NCI-H748 (cell line): ENCODE measurements at regions not wholly inside any gene's neighbourhood (a gene's known extent, or its start where the extent isn't known, plus 50 kb on each side); places are given as distances from the start of the nearest gene placed in this dataset.

ENCODE experiments used
- DNase-seq: peaks from one replicate; lab custom pipeline; 2025; ENCODE audit not compliant: unreplicated experiment; lab: John Stamatoyannopoulos, UW

GRCh38 chr5:53361708-53362107, 118.7 kb upstream of the FST start:
- DNase-seq, result no peak

GRCh38 chr5:53362521-53362941, 117.9 kb upstream of the FST start:
- DNase-seq, result no peak

- no peak for DNase-seq
These were observed 116.4 kb upstream of the FST start for GRCh38 chr5:53364061-53364460.

- DNase-seq, result no peak
These were observed 114.2 kb upstream of the FST start for GRCh38 chr5:53366245-53366644.

GRCh38 chr5:53367727-53368126, 112.7 kb upstream of the FST start:
- no peak for DNase-seq

GRCh38 chr5:53368516-53368915, 111.9 kb upstream of the FST start:
- no peak for DNase-seq

- DNase-seq, result no peak
These were observed 111.3 kb upstream of the FST start for GRCh38 chr5:53368966-53369605.

GRCh38 chr5:53369681-53370080, 110.7 kb upstream of the FST start:
- DNase-seq, result no peak

GRCh38 chr5:53373451-53374158, 106.8 kb upstream of the FST start:
- DNase-seq, result peak; percentile 90

- DNase-seq, result no peak
These were observed 103.6 kb upstream of the FST start for GRCh38 chr5:53376853-53377252.

- no peak for DNase-seq
These were observed 102.2 kb upstream of the FST start for GRCh38 chr5:53378190-53378589.

GRCh38 chr5:53378590-53379247, 101.7 kb upstream of the FST start:
- DNase-seq, result no peak

GRCh38 chr5:53386341-53386740, 94.1 kb upstream of the FST start:
- DNase-seq, result no peak

- no peak for DNase-seq
These were observed 91.3 kb upstream of the FST start for GRCh38 chr5:53389093-53389492.

- DNase-seq, result no peak
These were observed 88.4 kb upstream of the FST start for GRCh38 chr5:53392073-53392472.

GRCh38 chr5:53394808-53395207, 85.6 kb upstream of the FST start:
- DNase-seq, result no peak

GRCh38 chr5:53397141-53397757, 83.2 kb upstream of the FST start:
- no peak for DNase-seq

- DNase-seq, result no peak
These were observed 82.6 kb upstream of the FST start for GRCh38 chr5:53397845-53398244.

- DNase-seq, result no peak
These were observed 80.3 kb upstream of the FST start for GRCh38 chr5:53399926-53400697.

- no peak for DNase-seq
These were observed 77.1 kb upstream of the FST start for GRCh38 chr5:53403291-53403690.

- DNase-seq, result no peak
These were observed 76.7 kb upstream of the FST start for GRCh38 chr5:53403758-53404157.
